GM12872 (cell line): ENCODE measurements at regions not wholly inside any gene's neighbourhood (a gene's known extent, or its start where the extent isn't known, plus 50 kb on each side); places are given as distances from the start of the nearest gene placed in this dataset.

Experiments
- TF ChIP-seq, protein P1 (sequence below): IDR thresholded peaks from 3 replicates; pipeline ENCODE4 v1.5.1; 2011; ENCODE audit warnings: low read depth, mild to moderate bottlenecking, low read length, moderate library complexity; ENCODE audit not compliant: insufficient read depth

DNA sequence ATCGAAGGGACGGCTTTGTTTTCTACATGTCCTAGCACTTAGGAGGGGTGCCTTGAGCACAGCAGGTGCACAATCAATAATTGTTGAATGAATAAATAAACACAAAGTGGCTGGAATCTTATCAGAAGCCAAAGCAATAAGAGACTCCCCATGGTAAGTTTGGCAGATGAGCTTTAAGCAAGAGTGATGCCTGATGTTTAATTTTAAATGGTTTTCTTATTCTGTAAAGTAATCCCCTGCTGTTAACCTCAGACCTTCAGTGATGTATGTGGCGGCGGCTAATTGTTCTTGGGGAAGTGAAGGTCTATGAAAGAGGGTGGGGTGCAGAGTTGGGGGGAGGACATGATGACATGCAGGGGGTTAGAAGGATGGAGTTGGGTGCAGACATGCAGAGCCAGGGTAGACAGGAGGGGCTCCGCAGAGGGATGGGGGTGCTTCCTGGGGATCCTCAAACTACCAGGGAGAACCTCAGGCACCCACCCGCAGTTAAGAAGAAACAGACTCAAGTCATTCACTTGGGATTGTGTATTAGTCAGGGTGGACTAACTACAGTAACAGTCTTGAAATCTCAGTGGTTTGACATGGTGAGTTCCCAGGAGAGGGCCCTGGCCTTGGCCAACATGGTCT is 65.7 kb upstream of the SHB start:
- TF ChIP-seq, protein P1, sequence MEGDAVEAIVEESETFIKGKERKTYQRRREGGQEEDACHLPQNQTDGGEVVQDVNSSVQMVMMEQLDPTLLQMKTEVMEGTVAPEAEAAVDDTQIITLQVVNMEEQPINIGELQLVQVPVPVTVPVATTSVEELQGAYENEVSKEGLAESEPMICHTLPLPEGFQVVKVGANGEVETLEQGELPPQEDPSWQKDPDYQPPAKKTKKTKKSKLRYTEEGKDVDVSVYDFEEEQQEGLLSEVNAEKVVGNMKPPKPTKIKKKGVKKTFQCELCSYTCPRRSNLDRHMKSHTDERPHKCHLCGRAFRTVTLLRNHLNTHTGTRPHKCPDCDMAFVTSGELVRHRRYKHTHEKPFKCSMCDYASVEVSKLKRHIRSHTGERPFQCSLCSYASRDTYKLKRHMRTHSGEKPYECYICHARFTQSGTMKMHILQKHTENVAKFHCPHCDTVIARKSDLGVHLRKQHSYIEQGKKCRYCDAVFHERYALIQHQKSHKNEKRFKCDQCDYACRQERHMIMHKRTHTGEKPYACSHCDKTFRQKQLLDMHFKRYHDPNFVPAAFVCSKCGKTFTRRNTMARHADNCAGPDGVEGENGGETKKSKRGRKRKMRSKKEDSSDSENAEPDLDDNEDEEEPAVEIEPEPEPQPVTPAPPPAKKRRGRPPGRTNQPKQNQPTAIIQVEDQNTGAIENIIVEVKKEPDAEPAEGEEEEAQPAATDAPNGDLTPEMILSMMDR: no peak

DNA sequence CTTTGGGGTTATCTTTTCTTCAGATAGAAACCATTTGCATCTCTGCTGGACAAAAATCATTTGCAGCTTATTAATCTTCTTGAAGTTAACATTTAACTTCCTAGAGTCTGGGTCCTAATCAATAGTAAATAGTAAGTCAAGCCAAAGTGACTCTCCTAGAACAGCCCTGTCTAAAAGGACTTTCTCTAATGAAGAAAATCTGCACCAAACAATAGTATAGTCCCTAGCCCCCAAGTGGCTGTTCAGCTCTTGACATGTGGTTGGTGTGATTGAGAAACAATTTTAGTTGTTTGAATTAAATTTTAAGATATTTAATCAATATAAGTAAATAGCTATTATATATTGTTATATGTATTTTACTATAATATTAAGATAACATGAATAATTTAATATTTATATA is 64.6 kb upstream of the SHB start:
- TF ChIP-seq, protein P1: no peak

DNA sequence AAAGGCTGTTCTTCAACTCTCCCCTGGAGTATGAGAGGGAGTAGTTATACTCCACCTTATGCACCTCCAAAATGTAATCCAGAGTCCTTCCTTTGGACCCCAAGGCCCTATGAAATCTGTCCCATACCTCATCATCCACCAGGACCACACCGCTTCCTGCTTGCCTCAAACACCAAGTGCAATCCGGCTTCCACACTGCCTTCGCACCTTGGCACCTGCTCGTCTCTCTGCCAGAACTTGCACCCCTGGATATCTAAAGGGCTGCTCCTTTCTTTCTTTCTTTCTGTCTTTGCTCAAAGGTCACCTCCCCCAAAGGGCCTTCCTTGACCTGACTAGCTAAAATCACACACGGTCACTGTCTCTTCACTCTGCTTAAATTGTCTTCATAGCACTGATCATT is 63.9 kb upstream of the SHB start:
- TF ChIP-seq, protein P1: no peak

DNA sequence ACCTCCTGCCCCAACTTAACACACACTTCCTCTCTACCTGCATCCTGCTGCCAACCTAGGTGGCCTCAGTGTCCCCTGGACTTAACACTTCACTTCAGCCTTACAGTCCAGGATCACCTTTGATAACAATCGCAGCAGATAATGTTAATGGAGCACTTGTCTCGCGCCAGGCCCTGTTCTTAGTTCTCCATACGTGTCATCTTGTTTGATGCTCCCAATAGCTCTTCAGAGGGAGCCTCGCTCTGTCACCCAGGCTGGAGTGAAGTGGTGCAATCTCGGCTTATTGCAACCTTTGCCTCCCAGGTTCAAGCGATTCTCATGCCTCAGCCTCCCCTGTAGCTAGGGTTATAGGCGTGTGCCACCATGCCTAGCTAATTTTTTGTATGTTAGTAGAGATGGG is 62.7 kb upstream of the SHB start:
- TF ChIP-seq, protein P1: no peak

DNA sequence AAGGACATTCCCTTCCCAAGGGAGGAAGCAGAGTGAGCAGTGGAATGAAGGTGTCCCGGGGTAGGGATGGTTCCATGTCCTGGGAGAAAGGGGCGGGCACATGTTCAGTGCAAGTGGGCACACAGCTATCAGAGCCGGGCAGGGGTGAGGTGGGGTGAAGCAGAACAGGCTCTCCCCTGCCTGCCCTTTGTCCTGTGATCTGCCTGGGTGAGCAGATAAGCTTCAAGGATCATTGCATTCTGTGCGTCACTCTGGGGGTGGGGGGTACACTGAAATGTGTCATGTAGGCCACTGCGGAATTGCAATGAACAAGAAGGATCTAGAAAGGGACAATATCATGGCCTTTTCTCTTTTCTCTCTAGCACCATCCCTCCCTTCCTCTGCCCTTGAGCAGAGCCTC is 61.7 kb upstream of the SHB start:
- TF ChIP-seq, protein P1: no peak

DNA sequence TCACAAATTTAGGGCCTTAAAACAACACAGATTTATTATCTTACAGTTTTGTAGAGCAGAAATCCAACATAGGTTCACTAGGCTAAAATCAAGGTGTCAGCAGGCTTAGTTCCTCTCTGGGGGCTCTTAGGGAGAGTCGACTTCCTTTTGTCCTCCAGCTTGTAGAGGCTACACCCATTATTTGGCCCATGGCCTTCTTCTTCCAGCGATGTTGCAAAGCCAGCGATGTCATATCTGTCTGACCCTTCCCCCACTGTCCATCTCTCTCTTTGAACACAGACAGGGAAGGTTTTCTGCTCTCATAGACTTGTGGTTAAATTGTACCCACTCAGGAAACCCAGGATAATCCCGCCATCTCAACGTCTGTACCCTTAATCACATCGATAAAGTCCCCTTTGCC is 60.3 kb upstream of the SHB start:
- TF ChIP-seq, protein P1: no peak

DNA sequence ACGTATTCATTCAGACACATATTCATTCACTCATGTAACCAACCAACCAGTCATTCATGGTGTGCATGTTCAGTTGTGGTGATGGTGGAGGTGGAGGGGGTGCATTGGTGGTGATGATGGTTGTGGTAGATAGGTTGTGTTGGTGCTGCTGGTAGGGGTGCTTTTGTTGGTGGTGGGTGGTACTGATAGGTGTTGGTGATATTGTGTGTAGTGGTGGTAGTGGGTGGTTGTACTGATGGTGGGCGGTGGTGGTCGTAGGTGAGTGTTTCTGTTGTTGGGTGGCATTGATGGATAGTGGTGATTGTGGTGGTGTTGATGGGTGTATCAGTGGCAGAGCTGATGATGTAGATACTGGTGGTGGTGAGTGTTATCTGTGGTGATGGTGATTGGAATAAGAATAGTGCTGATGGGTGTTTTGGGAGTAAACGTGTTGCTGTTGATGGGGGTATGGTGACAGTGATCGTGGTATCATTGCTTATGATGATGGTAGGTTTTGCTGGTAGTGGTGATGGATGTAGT is 59.8 kb upstream of the SHB start:
- TF ChIP-seq, protein P1: no peak
